ENCODE measurements at regions not wholly inside any gene's neighbourhood (a gene's known extent, or its start where the extent isn't known, plus 50 kb on each side); places are given as distances from the start of the nearest gene placed in this dataset.

- Histone ChIP-seq H3K36me3 (no peaks in the 10 kb centered on the region), H3K9me3 (no peaks in the 10 kb centered on the region), H3K27me3 (no peaks in the 10 kb centered on the region), H3K4me1 (ENCODE audit: insufficient read depth) (peaks cover 3% of the 10 kb centered on the region), H3K4me3 (no peak overlapping the region), H3K27ac (no peak overlapping the region)
- WGBS, 3 donors: 58 to 65% (median 61%) methylated on average over 2 of the region's 2 CpGs
- DNase-seq: peak in 3 of 5 donors; percentile 21 to 32 (median 23)
- intact Hi-C loops (cut with DNase I): no loop called here
- TF ChIP-seq, protein P1, sequence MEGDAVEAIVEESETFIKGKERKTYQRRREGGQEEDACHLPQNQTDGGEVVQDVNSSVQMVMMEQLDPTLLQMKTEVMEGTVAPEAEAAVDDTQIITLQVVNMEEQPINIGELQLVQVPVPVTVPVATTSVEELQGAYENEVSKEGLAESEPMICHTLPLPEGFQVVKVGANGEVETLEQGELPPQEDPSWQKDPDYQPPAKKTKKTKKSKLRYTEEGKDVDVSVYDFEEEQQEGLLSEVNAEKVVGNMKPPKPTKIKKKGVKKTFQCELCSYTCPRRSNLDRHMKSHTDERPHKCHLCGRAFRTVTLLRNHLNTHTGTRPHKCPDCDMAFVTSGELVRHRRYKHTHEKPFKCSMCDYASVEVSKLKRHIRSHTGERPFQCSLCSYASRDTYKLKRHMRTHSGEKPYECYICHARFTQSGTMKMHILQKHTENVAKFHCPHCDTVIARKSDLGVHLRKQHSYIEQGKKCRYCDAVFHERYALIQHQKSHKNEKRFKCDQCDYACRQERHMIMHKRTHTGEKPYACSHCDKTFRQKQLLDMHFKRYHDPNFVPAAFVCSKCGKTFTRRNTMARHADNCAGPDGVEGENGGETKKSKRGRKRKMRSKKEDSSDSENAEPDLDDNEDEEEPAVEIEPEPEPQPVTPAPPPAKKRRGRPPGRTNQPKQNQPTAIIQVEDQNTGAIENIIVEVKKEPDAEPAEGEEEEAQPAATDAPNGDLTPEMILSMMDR (IDR thresholded peaks at IDR 0.05): no peak
- TF ChIP-seq POLR2A (IDR thresholded peaks at IDR 0.05) (no peak), EP300 (IDR thresholded peaks at IDR 0.05) (no peak)
Measured at GRCh38 chr13:76672420-76672819, 213.8 kb downstream of the KCTD12 start.

GRCh38 chr13:76668716-76669115 lies 217.5 kb downstream of the KCTD12 start:
- no peaks in the 10 kb centered on the region for H3K9me3 ChIP-seq
- H3K4me3 ChIP-seq: no peak overlapping the region
- no peak for DNase-seq
- 79 to 92% (median 88%) methylated on average over 5 of the region's 5 CpGs for WGBS, 3 donors
- intact Hi-C loops (cut with DNase I): no loop called here
- H3K27ac ChIP-seq: no peak overlapping the region
- no peaks in the 10 kb centered on the region for H3K36me3 ChIP-seq
- H3K27me3 ChIP-seq: no peaks in the 10 kb centered on the region
- peaks cover 6% of the 10 kb centered on the region for H3K4me1 ChIP-seq (ENCODE audit: insufficient read depth)
- TF ChIP-seq POLR2A (IDR thresholded peaks at IDR 0.05) (no peak), EP300 (IDR thresholded peaks at IDR 0.05) (no peak)
- TF ChIP-seq, protein P1 (IDR thresholded peaks at IDR 0.05): no peak

DNA sequence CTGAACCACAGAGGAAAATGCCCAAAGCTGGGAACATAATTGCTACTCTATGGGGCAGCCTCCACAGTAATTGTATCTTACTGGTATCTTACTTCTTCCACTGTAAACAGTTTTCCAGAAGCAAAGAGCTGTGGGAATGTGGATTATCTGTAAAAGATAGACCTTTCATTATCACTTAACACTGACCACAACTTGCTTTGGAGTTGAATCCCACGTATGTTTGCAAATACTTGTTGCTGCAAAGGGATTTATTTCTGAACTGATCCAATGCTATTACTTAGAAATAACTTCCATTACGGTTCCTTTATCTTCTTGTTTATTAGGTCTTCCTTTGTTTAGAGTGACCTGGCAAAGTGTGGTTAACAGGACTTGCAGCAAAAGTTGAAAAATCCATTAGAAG lies 218.1 kb downstream of the KCTD12 start:
- no peak for DNase-seq
- intact Hi-C loops (cut with DNase I): no loop called here
- peaks cover 6% of the 10 kb centered on the region for H3K4me1 ChIP-seq (ENCODE audit: insufficient read depth)
- no peak overlapping the region for H3K4me3 ChIP-seq
- no peak overlapping the region for H3K27ac ChIP-seq
- H3K27me3 ChIP-seq: no peaks in the 10 kb centered on the region
- 9 to 33% (median 17%) methylated on average over 2 of the region's 2 CpGs for WGBS, 3 donors
- no peaks in the 10 kb centered on the region for H3K9me3 ChIP-seq
- TF ChIP-seq POLR2A (IDR thresholded peaks at IDR 0.05) (no peak), EP300 (IDR thresholded peaks at IDR 0.05) (no peak)
- TF ChIP-seq, protein P1 (IDR thresholded peaks at IDR 0.05): no peak
- H3K36me3 ChIP-seq: no peaks in the 10 kb centered on the region

DNA sequence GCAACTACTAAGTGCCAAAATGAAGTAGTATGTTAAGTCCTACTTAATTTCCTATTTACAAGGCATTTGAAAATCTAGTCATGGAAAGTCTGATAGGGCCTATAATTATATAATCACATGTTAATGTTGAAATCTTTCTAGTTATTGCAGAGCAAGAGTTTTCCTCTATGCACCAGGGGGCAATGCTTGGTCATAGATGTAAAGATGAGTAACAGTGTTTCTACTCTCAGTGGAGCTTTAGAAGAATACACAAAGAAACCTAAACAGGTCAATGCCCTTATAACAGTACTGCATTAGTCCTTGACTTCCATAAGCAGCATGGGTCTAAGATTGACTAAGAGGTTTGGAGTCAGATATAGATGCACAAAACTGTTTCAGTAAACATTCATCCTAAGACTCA lies 218.7 kb downstream of the KCTD12 start:
- intact Hi-C loops (cut with DNase I): no loop called here
- Histone ChIP-seq H3K27me3 (no peaks in the 10 kb centered on the region), H3K9me3 (no peaks in the 10 kb centered on the region), H3K4me1 (ENCODE audit: insufficient read depth) (peaks cover 6% of the 10 kb centered on the region), H3K27ac (no peak overlapping the region), H3K36me3 (no peaks in the 10 kb centered on the region), H3K4me3 (no peak overlapping the region)
- TF ChIP-seq, protein P1 (IDR thresholded peaks at IDR 0.05): peak in 2 of 3 donors; percentile 32 to 35
- no peak for TF ChIP-seq POLR2A (IDR thresholded peaks at IDR 0.05)
- TF ChIP-seq EP300 (IDR thresholded peaks at IDR 0.05): no peak
- DNase-seq: peak in 1 of 5 donors; percentile 40

All from ovary (tissue), 7 donors.